T-helper 1 cell treated with Interleukin-12 subunit alpha and Interleukin-12 subunit beta and Interleukin-4 antibody, amounts not matched to agents 30 μg/mL and 1 μg/mL, for 36 hours (primary cell): ENCODE measurements at regions not wholly inside any gene's neighbourhood (a gene's known extent, or its start where the extent isn't known, plus 50 kb on each side); places are given as distances from the start of the nearest gene placed in this dataset.

Source experiments
- H3K27ac Mint-ChIP-seq: one replicate; pipeline ENCODE4 v1.8.0; 2021; ENCODE audit warnings: mild to moderate bottlenecking, mixed read lengths
- H3K27me3 Mint-ChIP-seq: one replicate; pipeline ENCODE4 v1.8.0; 2021; ENCODE audit warnings: low read depth, mixed read lengths
- H3K36me3 Mint-ChIP-seq: one replicate; pipeline ENCODE4 v1.8.0; 2021; ENCODE audit warnings: low read depth, mixed read lengths
- H3K4me1 Mint-ChIP-seq: one replicate; pipeline ENCODE4 v1.8.0; 2021; ENCODE audit warnings: low read depth, mixed read lengths
- H3K4me3 Mint-ChIP-seq: one replicate; pipeline ENCODE4 v1.8.0; 2021; ENCODE audit warnings: mild to moderate bottlenecking, moderate library complexity, mixed read lengths
- H3K9me3 Mint-ChIP-seq: one replicate; pipeline ENCODE4 v1.8.0; 2021; ENCODE audit warnings: mixed read lengths

- Mint-ChIP-seq H3K4me1 (no peaks in the 10 kb centered on the region), H3K27me3 (no peaks in the 10 kb centered on the region), H3K4me3 (no peak overlapping the region), H3K9me3 (peaks cover 18% of the 10 kb centered on the region), H3K27ac (no peak overlapping the region), H3K36me3 (no peaks in the 10 kb centered on the region)
These were observed 1369.4 kb upstream of the PRMT6 start for GRCh38 chr1:105686874-105687690.

GRCh38 chr1:105700723-105701122, 1355.8 kb upstream of the PRMT6 start:
- H3K4me1 Mint-ChIP-seq, result no peaks in the 10 kb centered on the region
- H3K27ac Mint-ChIP-seq, result no peak overlapping the region
- no peaks in the 10 kb centered on the region for H3K27me3 Mint-ChIP-seq
- peaks cover 27% of the 10 kb centered on the region for H3K9me3 Mint-ChIP-seq
- no peaks in the 10 kb centered on the region for H3K36me3 Mint-ChIP-seq
- H3K4me3 Mint-ChIP-seq, result no peak overlapping the region

- Mint-ChIP-seq H3K4me1 (no peaks in the 10 kb centered on the region), H3K4me3 (no peak overlapping the region), H3K27me3 (no peaks in the 10 kb centered on the region), H3K36me3 (no peaks in the 10 kb centered on the region), H3K27ac (no peak overlapping the region), H3K9me3 (peaks cover 7% of the 10 kb centered on the region)
These were observed 1332.2 kb upstream of the PRMT6 start for GRCh38 chr1:105724286-105724685.

GRCh38 chr1:105730701-105731100, 1325.8 kb upstream of the PRMT6 start:
- Mint-ChIP-seq H3K4me3 (no peak overlapping the region), H3K27me3 (no peaks in the 10 kb centered on the region), H3K27ac (no peak overlapping the region), H3K9me3 (peaks cover 3% of the 10 kb centered on the region), H3K4me1 (no peaks in the 10 kb centered on the region), H3K36me3 (no peaks in the 10 kb centered on the region)

- no peak overlapping the region for H3K27ac Mint-ChIP-seq
- no peaks in the 10 kb centered on the region for H3K36me3 Mint-ChIP-seq
- no peak overlapping the region for H3K4me3 Mint-ChIP-seq
- no peaks in the 10 kb centered on the region for H3K4me1 Mint-ChIP-seq
- peaks cover 20% of the 10 kb centered on the region for H3K9me3 Mint-ChIP-seq
- H3K27me3 Mint-ChIP-seq, result no peaks in the 10 kb centered on the region
These were observed 1320.1 kb upstream of the PRMT6 start for GRCh38 chr1:105736349-105736748.

GRCh38 chr1:105779727-105780126, 1276.7 kb upstream of the PRMT6 start:
- no peaks in the 10 kb centered on the region for H3K36me3 Mint-ChIP-seq
- H3K27ac Mint-ChIP-seq, result no peak overlapping the region
- H3K9me3 Mint-ChIP-seq, result peaks cover 11% of the 10 kb centered on the region
- H3K27me3 Mint-ChIP-seq, result no peaks in the 10 kb centered on the region
- no peaks in the 10 kb centered on the region for H3K4me1 Mint-ChIP-seq
- no peak overlapping the region for H3K4me3 Mint-ChIP-seq

- H3K4me1 Mint-ChIP-seq, result no peaks in the 10 kb centered on the region
- no peaks in the 10 kb centered on the region for H3K36me3 Mint-ChIP-seq
- peaks cover 4% of the 10 kb centered on the region for H3K9me3 Mint-ChIP-seq
- H3K27ac Mint-ChIP-seq, result no peak overlapping the region
- H3K27me3 Mint-ChIP-seq, result no peaks in the 10 kb centered on the region
- H3K4me3 Mint-ChIP-seq, result no peak overlapping the region
These were observed 1271.5 kb upstream of the PRMT6 start for GRCh38 chr1:105785021-105785420.

- H3K27ac Mint-ChIP-seq, result no peak overlapping the region
- no peaks in the 10 kb centered on the region for H3K27me3 Mint-ChIP-seq
- H3K4me3 Mint-ChIP-seq, result no peak overlapping the region
- peaks cover 5% of the 10 kb centered on the region for H3K9me3 Mint-ChIP-seq
- no peaks in the 10 kb centered on the region for H3K36me3 Mint-ChIP-seq
- H3K4me1 Mint-ChIP-seq, result no peaks in the 10 kb centered on the region
These were observed 1262.8 kb upstream of the PRMT6 start for GRCh38 chr1:105793536-105794146.

- H3K4me3 Mint-ChIP-seq, result no peak overlapping the region
- H3K4me1 Mint-ChIP-seq, result no peaks in the 10 kb centered on the region
- H3K27ac Mint-ChIP-seq, result no peak overlapping the region
- no peaks in the 10 kb centered on the region for H3K36me3 Mint-ChIP-seq
- H3K27me3 Mint-ChIP-seq, result no peaks in the 10 kb centered on the region
- peaks cover 8% of the 10 kb centered on the region for H3K9me3 Mint-ChIP-seq
These were observed 1260.7 kb upstream of the PRMT6 start for GRCh38 chr1:105795741-105796140.

- H3K4me1 Mint-ChIP-seq, result no peaks in the 10 kb centered on the region
- H3K27ac Mint-ChIP-seq, result no peak overlapping the region
- no peaks in the 10 kb centered on the region for H3K27me3 Mint-ChIP-seq
- no peaks in the 10 kb centered on the region for H3K36me3 Mint-ChIP-seq
- no peak overlapping the region for H3K4me3 Mint-ChIP-seq
- H3K9me3 Mint-ChIP-seq, result no peaks in the 10 kb centered on the region
These were observed 1225.8 kb upstream of the PRMT6 start for GRCh38 chr1:105830571-105831146.

- H3K36me3 Mint-ChIP-seq, result no peaks in the 10 kb centered on the region
- H3K9me3 Mint-ChIP-seq, result peaks cover 13% of the 10 kb centered on the region
- no peak overlapping the region for H3K27ac Mint-ChIP-seq
- no peaks in the 10 kb centered on the region for H3K27me3 Mint-ChIP-seq
- no peaks in the 10 kb centered on the region for H3K4me1 Mint-ChIP-seq
- no peak overlapping the region for H3K4me3 Mint-ChIP-seq
These were observed 1218.4 kb upstream of the PRMT6 start for GRCh38 chr1:105838071-105838470.

- Mint-ChIP-seq H3K4me1 (no peaks in the 10 kb centered on the region), H3K9me3 (peaks cover 5% of the 10 kb centered on the region), H3K27ac (no peak overlapping the region), H3K36me3 (no peaks in the 10 kb centered on the region), H3K27me3 (no peaks in the 10 kb centered on the region), H3K4me3 (no peak overlapping the region)
These were observed 1190.9 kb upstream of the PRMT6 start for GRCh38 chr1:105865546-105865945.

GRCh38 chr1:105872817-105873216, 1183.7 kb upstream of the PRMT6 start:
- Mint-ChIP-seq H3K4me3 (no peak overlapping the region), H3K4me1 (no peaks in the 10 kb centered on the region), H3K9me3 (peaks cover 15% of the 10 kb centered on the region), H3K27ac (no peak overlapping the region), H3K36me3 (no peaks in the 10 kb centered on the region), H3K27me3 (no peaks in the 10 kb centered on the region)

GRCh38 chr1:105874621-105875020, 1181.9 kb upstream of the PRMT6 start:
- H3K27me3 Mint-ChIP-seq, result no peaks in the 10 kb centered on the region
- H3K27ac Mint-ChIP-seq, result no peak overlapping the region
- H3K4me3 Mint-ChIP-seq, result no peak overlapping the region
- H3K4me1 Mint-ChIP-seq, result no peaks in the 10 kb centered on the region
- H3K36me3 Mint-ChIP-seq, result no peaks in the 10 kb centered on the region
- peaks cover 17% of the 10 kb centered on the region for H3K9me3 Mint-ChIP-seq

- H3K36me3 Mint-ChIP-seq, result no peaks in the 10 kb centered on the region
- H3K27ac Mint-ChIP-seq, result no peak overlapping the region
- no peaks in the 10 kb centered on the region for H3K27me3 Mint-ChIP-seq
- H3K9me3 Mint-ChIP-seq, result peaks cover 23% of the 10 kb centered on the region
- H3K4me3 Mint-ChIP-seq, result no peak overlapping the region
- H3K4me1 Mint-ChIP-seq, result no peaks in the 10 kb centered on the region
These were observed 1170.2 kb upstream of the PRMT6 start for GRCh38 chr1:105886309-105886708.
